HAP-1 (cell line): ENCODE measurements at regions not wholly inside any gene's neighbourhood (a gene's known extent, or its start where the extent isn't known, plus 50 kb on each side); places are given as distances from the start of the nearest gene placed in this dataset.
"Not testable (repeated sequence)": the region's sequence is repeated elsewhere in the genome, so short reads cannot be mapped to it uniquely, and the experiment has no call there.

Experiments used
- DNase-seq, 2 experiments: peaks; one replicate each; pipeline ENCODE4 v3.0.0-alpha.2; 2016 to 2020; ENCODE audit warnings: low spot score in 2 of 2
- H3K27me3 ChIP-seq: fragments of 250-450 bp; sonication (Bioruptor Pico); 2 replicates; pipeline ENCODE4 v1.5.1; 2020; ENCODE audit warnings: low read depth, mild to moderate bottlenecking, moderate library complexity
- H3K36me3 ChIP-seq: fragments of 250-450 bp; sonication (Bioruptor Pico); replicated peaks from 2 replicates; pipeline ENCODE4 v1.5.1; 2020; ENCODE audit warnings: mild to moderate bottlenecking
- H3K4me1 ChIP-seq: fragments of 250-450 bp; sonication (Bioruptor Pico); 2 replicates; pipeline ENCODE4 v1.5.1; 2020; ENCODE audit warnings: mild to moderate bottlenecking
- H3K4me3 ChIP-seq: fragments of 250-450 bp; sonication (Bioruptor Pico); 2 replicates; pipeline ENCODE4 v1.5.1; 2020; ENCODE audit warnings: mild to moderate bottlenecking, moderate library complexity
- H3K9me3 ChIP-seq: fragments of 250-450 bp; sonication (Bioruptor Pico); 2 replicates; pipeline ENCODE4 v1.5.1; 2020; ENCODE audit warnings: mild to moderate bottlenecking, moderate library complexity
- in situ Hi-C: fragments of 300-500 bp; cut with MboI; formaldehyde crosslinking; loops from 3 replicates; pipeline ENCODE4 v1.14.3; 2020; ENCODE audit warnings: low sequenced_read_pairs, inconsistent platforms, mixed read lengths

DNA sequence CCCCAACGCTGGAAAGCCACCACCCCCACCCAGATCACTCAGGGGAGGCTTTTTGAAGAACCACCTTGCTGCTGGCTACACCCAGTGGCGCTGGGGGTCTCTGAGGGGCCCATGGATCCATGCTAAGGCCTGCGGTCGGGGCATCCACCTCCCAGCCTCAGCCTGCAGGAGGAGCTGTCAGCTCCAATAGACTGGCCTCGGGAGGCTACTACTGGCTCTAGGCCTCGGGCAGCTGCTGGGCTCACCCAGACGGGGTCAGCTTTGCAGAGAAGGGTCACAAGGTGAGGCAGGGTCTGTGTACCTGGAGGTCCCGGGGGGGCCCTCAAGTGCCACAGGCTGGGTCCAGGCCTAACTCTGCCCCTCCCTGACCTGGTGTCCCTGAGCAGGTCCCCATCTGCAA lies 193.7 kb downstream of the OLFM1 start:
- Histone ChIP-seq H3K4me1 (no peaks in the 10 kb centered on the region), H3K27me3 (no peaks in the 10 kb centered on the region), H3K36me3 (no peaks in the 10 kb centered on the region), H3K9me3 (no peaks in the 10 kb centered on the region), H3K4me3 (no peak overlapping the region)
- DNase-seq = no peak
- in situ Hi-C loops = no loop called here

DNA sequence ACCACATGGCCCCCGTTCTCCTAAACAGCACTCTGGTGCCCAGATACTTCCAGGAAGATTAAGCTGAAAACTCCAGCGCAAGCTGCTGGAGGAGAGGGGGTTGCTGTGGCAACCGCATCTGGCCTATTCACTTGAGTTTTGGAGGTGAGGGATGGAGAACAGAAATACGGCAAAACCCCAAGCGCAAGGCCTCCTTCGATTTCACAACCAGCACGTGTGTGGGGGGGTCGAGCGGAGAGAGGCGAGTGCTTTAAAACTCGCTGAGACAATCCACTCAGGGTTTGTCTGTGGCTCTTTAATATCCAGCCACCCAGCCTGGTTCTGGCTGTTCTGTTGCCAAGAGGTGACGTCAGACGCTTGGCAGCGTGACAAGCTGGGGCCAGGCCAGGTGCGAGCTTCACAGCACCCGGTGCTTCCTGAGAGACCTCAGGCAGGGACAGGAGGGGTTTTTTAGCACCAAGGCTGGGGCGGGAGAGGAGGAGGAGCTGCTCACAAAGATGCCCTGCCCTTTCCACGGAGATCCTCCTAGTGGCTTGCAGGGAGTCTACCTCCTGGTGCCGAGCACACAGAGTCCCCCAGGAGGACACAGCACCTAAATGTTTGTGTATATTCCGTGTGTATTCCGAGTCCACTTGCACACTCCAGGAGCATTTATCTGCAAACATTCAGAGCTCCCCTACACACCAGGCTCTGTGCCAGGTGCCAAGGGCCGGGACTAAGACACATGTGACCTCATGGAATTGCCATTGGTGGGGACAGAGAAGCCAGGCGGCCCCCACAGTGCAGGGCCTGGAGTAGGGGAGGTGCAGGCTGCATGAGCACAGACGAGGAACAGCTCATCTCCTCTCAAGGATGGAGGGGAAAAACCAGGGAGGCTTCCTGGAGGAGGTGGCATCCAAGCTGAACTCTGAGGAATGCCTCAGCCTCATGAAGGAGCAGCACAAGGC lies 194.6 kb downstream of the OLFM1 start:
- in situ Hi-C loops = no loop called here
- no peak for DNase-seq
- no peaks in the 10 kb centered on the region for H3K27me3 ChIP-seq
- H3K4me1 ChIP-seq = no peaks in the 10 kb centered on the region
- H3K9me3 ChIP-seq = no peaks in the 10 kb centered on the region
- no peak overlapping the region for H3K4me3 ChIP-seq
- no peaks in the 10 kb centered on the region for H3K36me3 ChIP-seq

GRCh38 chr9:135282808-135283207 lies 195.3 kb downstream of the OLFM1 start:
- DNase-seq = no peak
- Histone ChIP-seq H3K27me3 (no peaks in the 10 kb centered on the region), H3K4me3 (no peak overlapping the region), H3K36me3 (no peaks in the 10 kb centered on the region), H3K4me1 (no peaks in the 10 kb centered on the region), H3K9me3 (no peaks in the 10 kb centered on the region)
- in situ Hi-C loops = no loop called here

DNA sequence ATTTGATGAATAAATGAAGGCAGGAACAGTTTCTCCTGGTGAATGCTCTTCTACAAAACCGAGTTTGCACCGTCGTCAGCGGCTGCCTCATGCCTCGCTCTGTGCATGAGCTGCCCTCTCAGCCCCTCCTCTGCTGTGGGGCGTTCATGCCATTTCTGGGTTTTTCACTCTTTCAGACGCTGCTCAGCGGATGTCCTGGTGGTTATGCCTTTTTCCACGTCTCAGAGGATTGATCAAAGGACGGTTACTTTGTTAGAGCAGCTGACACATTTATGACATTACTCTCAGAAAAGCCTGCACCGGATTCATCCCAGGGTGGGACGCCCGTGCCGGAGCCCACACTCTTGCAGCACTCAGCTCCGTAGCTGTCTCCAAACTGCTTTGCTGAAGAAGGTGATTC lies 195.9 kb upstream of the PPP1R26 start:
- no peaks in the 10 kb centered on the region for H3K27me3 ChIP-seq
- H3K9me3 ChIP-seq = no peaks in the 10 kb centered on the region
- H3K4me1 ChIP-seq = no peaks in the 10 kb centered on the region
- no peak overlapping the region for H3K4me3 ChIP-seq
- DNase-seq = no peak
- in situ Hi-C loops = no loop called here
- H3K36me3 ChIP-seq = no peaks in the 10 kb centered on the region

DNA sequence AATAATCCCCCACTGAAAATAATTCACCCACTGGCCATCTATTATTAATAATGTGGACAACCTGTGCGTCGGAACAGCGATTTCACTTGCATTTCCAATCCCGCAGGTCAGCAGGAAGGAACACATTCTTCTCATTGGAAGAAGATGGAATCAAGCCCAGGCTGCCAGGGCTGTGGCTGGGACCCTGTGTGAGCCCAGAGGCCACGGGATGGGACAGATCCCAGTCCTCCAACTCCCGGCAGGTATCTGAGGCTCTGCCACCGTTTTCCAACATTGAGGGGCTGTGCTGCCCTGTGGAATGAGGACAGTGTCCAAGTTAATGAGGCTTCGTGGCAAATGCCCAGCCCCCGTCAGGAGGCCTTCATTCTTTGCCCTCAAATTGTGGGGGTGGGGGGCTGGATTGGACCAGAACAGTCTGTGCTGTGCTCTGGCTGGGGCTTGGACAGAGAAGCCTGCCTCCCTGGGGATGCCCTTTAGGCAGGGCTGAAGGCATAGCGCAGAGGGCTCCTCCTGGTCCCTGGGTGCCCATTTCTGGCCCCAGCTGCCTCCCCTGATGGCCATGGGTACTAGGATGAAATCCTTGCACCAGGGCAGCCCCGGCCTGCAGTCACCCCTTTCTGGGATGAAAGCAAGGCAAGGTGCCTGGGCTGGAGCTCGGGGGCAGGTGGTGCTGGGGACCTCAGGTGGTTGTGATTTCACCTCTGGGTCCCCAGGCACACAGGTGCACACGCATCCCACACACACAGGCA lies 195.0 kb upstream of the PPP1R26 start:
- H3K36me3 ChIP-seq = no peaks in the 10 kb centered on the region
- no peaks in the 10 kb centered on the region for H3K4me1 ChIP-seq
- H3K9me3 ChIP-seq = no peaks in the 10 kb centered on the region
- no peak overlapping the region for H3K4me3 ChIP-seq
- no peaks in the 10 kb centered on the region for H3K27me3 ChIP-seq
- in situ Hi-C loops = no loop called here
- DNase-seq = no peak

DNA sequence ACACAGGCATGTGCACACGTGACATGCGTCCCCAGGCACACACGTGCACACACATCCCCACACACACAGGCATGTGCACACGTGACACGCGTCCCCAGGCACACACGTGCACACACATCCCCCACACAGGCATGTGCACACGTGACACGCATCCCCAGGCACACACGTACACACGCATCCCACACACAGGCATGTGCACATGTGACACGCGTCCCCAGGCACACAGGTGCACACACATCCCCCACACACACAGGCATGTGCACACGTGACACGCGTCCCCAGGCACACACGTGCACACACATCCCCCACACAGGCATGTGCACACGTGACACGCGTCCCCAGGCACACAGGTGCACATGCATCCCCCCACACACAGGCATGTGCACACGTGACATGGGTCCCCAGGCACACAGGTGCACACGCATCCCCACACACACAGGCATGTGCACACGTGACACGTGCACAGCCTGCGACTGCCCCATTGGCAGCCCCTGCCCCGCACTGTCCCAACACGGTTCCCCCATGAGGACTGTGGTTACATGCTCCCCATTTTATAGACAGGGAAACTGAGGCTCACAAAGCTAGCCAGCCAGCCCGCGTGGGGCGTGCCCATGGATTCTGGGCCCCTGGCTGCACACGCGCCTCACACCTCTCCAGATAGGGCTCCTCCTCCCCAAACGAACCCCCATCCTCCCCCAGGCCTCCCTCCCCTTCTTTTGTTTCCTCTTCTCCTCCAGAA lies 193.2 kb upstream of the PPP1R26 start:
- H3K9me3 ChIP-seq, H3K27me3 ChIP-seq, H3K36me3 ChIP-seq, H3K4me1 ChIP-seq, H3K4me3 ChIP-seq, DNase-seq, in situ Hi-C loops: not testable (repeated sequence)

GRCh38 chr9:135286961-135287360 lies 192.6 kb upstream of the PPP1R26 start:
- in situ Hi-C loops = no loop called here
- Histone ChIP-seq H3K4me1 (no peaks in the 10 kb centered on the region), H3K36me3 (no peaks in the 10 kb centered on the region), H3K4me3 (no peak overlapping the region), H3K27me3 (no peaks in the 10 kb centered on the region), H3K9me3 (no peaks in the 10 kb centered on the region)
- no peak for DNase-seq

DNA sequence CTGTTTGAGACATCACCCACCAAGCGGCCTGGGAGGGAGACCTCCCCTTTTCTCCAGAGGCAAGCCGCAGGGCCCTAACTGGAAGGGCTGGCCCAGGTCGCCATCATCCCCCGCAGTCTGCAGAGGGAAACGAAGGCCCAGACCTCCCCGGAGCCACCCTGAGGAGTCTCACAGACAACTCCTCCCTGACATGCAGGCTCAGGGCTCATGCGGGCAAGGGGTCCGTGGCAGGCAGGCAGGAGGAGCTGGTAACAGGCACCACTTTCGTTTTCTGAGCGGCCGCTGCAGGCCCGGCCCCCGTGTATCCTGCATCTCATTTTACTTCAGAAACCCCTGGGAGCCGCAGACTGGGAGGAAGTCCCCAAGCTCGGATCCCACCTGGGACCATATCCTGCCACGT lies 192.0 kb upstream of the PPP1R26 start:
- DNase-seq = no peak
- no peaks in the 10 kb centered on the region for H3K36me3 ChIP-seq
- no peaks in the 10 kb centered on the region for H3K4me1 ChIP-seq
- H3K4me3 ChIP-seq = no peak overlapping the region
- in situ Hi-C loops = no loop called here
- no peaks in the 10 kb centered on the region for H3K9me3 ChIP-seq
- H3K27me3 ChIP-seq = no peaks in the 10 kb centered on the region

- H3K36me3 ChIP-seq = no peaks in the 10 kb centered on the region
- no peaks in the 10 kb centered on the region for H3K4me1 ChIP-seq
- in situ Hi-C loops = no loop called here
- DNase-seq = no peak
- H3K4me3 ChIP-seq = no peak overlapping the region
- no peaks in the 10 kb centered on the region for H3K9me3 ChIP-seq
- H3K27me3 ChIP-seq = no peaks in the 10 kb centered on the region
Measured at GRCh38 chr9:135288054-135288453, 191.5 kb upstream of the PPP1R26 start.

GRCh38 chr9:135289081-135289491 lies 190.5 kb upstream of the PPP1R26 start:
- no peak for DNase-seq
- no peaks in the 10 kb centered on the region for H3K9me3 ChIP-seq
- in situ Hi-C loops = no loop called here
- H3K4me3 ChIP-seq = no peak overlapping the region
- H3K27me3 ChIP-seq = no peaks in the 10 kb centered on the region
- H3K36me3 ChIP-seq = no peaks in the 10 kb centered on the region
- H3K4me1 ChIP-seq = no peaks in the 10 kb centered on the region

- Histone ChIP-seq H3K27me3 (no peaks in the 10 kb centered on the region), H3K4me3 (no peak overlapping the region), H3K4me1 (no peaks in the 10 kb centered on the region), H3K36me3 (no peaks in the 10 kb centered on the region), H3K9me3 (no peaks in the 10 kb centered on the region)
- in situ Hi-C loops = no loop called here
- DNase-seq = no peak
Measured at GRCh38 chr9:135290086-135290485, 189.5 kb upstream of the PPP1R26 start.

GRCh38 chr9:135290566-135290965 lies 189.0 kb upstream of the PPP1R26 start:
- no peaks in the 10 kb centered on the region for H3K4me1 ChIP-seq
- H3K4me3 ChIP-seq = no peak overlapping the region
- H3K9me3 ChIP-seq = no peaks in the 10 kb centered on the region
- H3K36me3 ChIP-seq = no peaks in the 10 kb centered on the region
- no peaks in the 10 kb centered on the region for H3K27me3 ChIP-seq
- DNase-seq = no peak
- in situ Hi-C loops = no loop called here

- Histone ChIP-seq H3K27me3 (no peaks in the 10 kb centered on the region), H3K9me3 (no peaks in the 10 kb centered on the region), H3K4me3 (no peak overlapping the region), H3K36me3 (no peaks in the 10 kb centered on the region), H3K4me1 (no peaks in the 10 kb centered on the region)
- in situ Hi-C loops = no loop called here
- DNase-seq = no peak
Measured at GRCh38 chr9:135291165-135291564, 188.4 kb upstream of the PPP1R26 start.

GRCh38 chr9:135294836-135295235 lies 184.7 kb upstream of the PPP1R26 start:
- H3K9me3 ChIP-seq = no peaks in the 10 kb centered on the region
- no peaks in the 10 kb centered on the region for H3K36me3 ChIP-seq
- no peaks in the 10 kb centered on the region for H3K4me1 ChIP-seq
- DNase-seq = no peak
- no peak overlapping the region for H3K4me3 ChIP-seq
- H3K27me3 ChIP-seq = no peaks in the 10 kb centered on the region
- in situ Hi-C loops = no loop called here
